RWPE1 (cell line): ENCODE measurements at regions not wholly inside any gene's neighbourhood (a gene's known extent, or its start where the extent isn't known, plus 50 kb on each side); places are given as distances from the start of the nearest gene placed in this dataset.
A peak's percentile ranks its signal among the peaks of the same experiment; 100 is the strongest.

Experiments used
- CTCF ChIA-PET: fragments of 350-600 bp; sonication (Branson Sonifier 250); formaldehyde crosslinking; extraction: SDS; loops from one replicate; lab custom pipeline; 2021; lab: Yijun Ruan, JAX
- POLR2A ChIA-PET: fragments of 400-600 bp; formaldehyde crosslinking; extraction: SDS; loops from one replicate; lab custom pipeline; 2020; ENCODE audit warnings: antibody characterized with exemption; ENCODE audit not compliant: low non-redundant PET; lab: Yijun Ruan, JAX
- DNase-seq: peaks from one replicate; pipeline ENCODE4 v3.0.0; 2012; ENCODE audit warnings: low spot score
- H3K27ac ChIP-seq: fragments of 450-650 bp; 2 replicates; pipeline ENCODE4 v1.5.1; 2017
- TF ChIP-seq, protein P1 (sequence below): fragments of 450-650 bp; conservative IDR thresholded peaks from 2 replicates; pipeline ENCODE4 v1.5.1; 2017; ENCODE audit warnings: low read depth, mild to moderate bottlenecking

DNA sequence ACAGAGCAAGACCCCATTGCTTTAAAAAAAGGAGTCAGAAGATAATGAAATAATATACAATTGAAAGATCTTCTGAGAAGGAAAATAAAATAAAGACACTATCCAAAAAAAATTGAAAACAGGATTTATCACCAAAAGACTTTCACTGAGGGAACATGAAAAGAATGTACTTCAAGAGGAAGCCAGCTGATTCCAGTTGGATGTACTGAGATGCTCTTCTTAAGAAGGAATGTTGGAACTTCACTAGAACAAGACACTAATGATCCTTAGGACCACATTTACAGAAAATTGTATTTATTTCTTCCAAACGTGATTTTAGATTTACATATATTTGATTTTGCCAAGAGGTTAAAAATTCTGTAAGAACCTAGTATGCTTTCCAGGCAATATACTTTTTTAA lies 65.6 kb upstream of the CNOT2 start:
- DNase-seq, result no peak
- TF ChIP-seq, protein P1, sequence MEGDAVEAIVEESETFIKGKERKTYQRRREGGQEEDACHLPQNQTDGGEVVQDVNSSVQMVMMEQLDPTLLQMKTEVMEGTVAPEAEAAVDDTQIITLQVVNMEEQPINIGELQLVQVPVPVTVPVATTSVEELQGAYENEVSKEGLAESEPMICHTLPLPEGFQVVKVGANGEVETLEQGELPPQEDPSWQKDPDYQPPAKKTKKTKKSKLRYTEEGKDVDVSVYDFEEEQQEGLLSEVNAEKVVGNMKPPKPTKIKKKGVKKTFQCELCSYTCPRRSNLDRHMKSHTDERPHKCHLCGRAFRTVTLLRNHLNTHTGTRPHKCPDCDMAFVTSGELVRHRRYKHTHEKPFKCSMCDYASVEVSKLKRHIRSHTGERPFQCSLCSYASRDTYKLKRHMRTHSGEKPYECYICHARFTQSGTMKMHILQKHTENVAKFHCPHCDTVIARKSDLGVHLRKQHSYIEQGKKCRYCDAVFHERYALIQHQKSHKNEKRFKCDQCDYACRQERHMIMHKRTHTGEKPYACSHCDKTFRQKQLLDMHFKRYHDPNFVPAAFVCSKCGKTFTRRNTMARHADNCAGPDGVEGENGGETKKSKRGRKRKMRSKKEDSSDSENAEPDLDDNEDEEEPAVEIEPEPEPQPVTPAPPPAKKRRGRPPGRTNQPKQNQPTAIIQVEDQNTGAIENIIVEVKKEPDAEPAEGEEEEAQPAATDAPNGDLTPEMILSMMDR, result no peak
- CTCF ChIA-PET, result no interaction called here
- POLR2A ChIA-PET, result no interaction called here
- H3K27ac ChIP-seq, result no peak overlapping the region

DNA sequence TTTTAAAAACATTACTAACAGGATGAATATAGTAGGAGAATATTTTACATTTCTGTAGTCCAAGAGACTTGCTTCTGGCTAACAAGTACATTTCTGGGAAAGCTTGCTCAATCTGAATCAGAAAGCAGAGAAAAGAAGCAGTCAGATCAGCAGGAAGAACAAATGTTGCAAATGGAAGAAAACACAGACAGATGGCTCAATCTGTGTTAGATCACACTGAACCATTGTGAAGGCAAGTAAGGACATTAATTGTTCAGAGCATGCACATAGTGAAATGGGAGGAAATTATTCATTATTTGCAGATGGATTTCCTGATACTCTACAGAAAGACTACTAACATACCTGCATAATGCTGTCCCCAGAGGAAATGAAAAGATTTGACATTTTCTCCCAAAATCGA lies 65.2 kb upstream of the CNOT2 start:
- TF ChIP-seq, protein P1, result no peak
- ChIA-PET POLR2A (no interaction called here), CTCF (interaction anchor here (1.0 kb wide), 1 partner anchor 14 kb away, joined by 3 read pairs; no protein-coding TSS in a partner anchor)
- no peak overlapping the region for H3K27ac ChIP-seq
- DNase-seq, result no peak

DNA sequence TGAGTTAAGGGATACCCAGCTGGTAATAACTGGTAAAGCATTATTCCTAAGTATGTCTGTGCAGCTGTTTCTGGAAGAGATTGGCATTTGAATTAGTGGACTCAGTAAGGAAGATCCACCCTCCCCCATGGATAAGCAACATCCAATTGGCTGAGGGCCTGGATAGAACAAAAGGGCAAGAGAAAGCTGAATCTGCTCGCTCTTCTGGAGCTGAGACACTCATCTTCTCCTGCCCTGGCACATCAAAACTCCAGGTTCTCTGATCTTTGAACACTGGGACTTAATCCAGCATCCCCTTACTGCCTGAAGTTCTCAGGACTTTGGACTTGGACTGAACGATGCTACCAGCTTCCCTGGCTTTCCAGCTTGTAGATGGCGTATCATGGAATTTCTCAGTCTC lies 63.1 kb upstream of the CNOT2 start:
- no peak for DNase-seq
- no peak overlapping the region for H3K27ac ChIP-seq
- ChIA-PET POLR2A (no interaction called here), CTCF (no interaction called here)
- TF ChIP-seq, protein P1, result no peak

DNA sequence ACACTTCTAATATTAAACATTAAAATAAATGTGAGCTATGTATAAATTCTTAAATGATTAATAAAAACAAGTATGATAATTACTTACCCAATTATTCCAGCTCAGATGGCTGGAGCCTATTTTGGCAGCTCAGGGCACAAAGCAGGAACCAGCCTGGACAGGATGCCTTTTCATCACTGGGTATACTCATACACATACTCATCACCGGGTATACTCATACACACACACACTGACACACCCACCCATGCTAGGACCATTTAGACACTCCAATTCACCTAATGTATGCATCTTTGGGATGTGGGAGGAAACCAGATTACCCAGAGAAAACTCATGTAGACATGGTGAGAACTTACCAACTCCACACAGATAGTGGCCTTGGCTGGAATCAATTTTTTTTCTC lies 57.9 kb upstream of the CNOT2 start:
- no peak overlapping the region for H3K27ac ChIP-seq
- POLR2A ChIA-PET, result no interaction called here
- peak; percentile 8 for DNase-seq
- TF ChIP-seq, protein P1, result no peak
- CTCF ChIA-PET, result no interaction called here

DNA sequence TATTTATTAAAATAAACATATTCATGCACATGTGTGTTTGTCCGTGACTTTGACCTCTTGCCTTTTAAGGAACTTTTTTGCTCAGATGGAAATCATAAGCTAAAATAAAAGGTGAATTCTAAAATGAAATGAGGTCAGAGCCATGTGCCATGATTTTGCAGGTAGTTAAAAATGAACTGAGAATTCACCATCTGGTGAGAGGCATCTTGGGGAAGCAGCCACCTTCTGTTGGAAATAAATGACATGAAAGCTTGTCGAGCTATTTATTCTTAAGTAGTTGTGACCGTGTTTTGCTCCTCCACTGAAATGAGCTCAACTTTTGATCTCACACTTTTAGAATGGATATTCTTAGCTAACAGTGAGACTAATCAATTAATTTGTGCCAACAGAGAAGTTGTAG lies 56.8 kb upstream of the CNOT2 start:
- no peak for DNase-seq
- TF ChIP-seq, protein P1, result no peak
- ChIA-PET POLR2A (no interaction called here), CTCF (no interaction called here)
- H3K27ac ChIP-seq, result no peak overlapping the region

DNA sequence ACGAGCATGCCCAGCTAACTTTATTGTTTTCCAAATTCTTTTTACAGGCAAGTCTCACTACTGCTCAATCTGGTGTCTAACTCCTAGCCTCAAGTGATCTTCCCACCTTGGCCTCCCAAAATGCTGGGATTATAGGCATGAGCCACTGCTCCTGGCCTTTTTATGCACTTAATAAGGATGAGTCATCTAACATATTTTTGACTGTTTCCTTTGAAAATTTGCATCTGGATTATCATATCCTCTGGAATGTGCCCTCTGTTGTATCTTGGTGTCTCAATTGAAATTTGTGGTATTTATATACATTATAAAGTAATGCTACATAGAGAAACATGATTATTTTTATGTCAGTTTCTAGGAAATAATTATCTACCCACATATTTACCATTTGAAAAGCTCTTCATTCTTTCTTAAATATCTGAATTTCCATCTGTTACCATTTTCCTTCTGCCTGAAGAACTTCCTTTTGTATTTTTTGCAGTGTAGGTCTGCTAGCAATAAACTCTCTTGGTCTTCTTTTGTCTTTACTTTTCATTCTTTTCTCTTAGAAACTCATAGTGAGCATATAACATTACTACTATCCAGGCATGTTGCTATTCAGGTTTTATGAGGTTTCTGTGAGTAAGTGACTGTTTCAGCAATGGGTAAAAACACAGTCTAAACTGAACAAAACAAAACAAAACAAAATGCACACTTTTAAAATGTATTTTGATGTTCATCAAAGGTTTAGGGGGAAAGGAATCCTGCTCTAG lies 52.8 kb upstream of the CNOT2 start:
- no peak overlapping the region for H3K27ac ChIP-seq
- peak; percentile 4 for DNase-seq
- CTCF ChIA-PET, result interaction anchor here (0.6 to 1.0 kb wide), 2 partner anchors 33 to 289 kb away, joined by 3 read pairs; no protein-coding TSS in a partner anchor
- TF ChIP-seq, protein P1, result no peak
- POLR2A ChIA-PET, result no interaction called here
